ENCODE measurements at regions not wholly inside any gene's neighbourhood (a gene's known extent, or its start where the extent isn't known, plus 50 kb on each side); places are given as distances from the start of the nearest gene placed in this dataset.

DNA sequence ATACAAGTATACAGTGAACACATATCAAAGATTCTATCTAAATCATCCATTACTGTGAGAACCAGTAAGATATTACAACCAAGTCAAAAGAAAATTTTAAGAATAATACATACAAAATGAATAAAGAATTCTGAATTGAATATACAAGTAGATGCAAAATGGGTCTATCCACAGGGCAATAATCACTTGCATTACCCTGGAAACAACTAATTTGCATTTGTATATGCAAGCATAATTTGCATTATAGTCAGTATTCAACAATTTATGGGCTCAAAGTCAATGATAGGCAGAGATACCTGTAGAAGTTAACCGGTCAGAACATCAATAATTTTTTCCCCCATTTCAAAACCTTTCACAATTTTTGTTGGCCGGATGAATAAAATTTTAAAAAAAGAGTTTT is 512.2 kb upstream of the ALCAM start (continued):
- TF ChIP-seq MTA2 (IDR thresholded peaks at IDR 0.05; ENCODE audit: low read depth) = no peak

- ChIA-PET SMC1A (ENCODE audit: uncharacterized antibody, unreplicated experiment) (interaction anchor here (1.1 kb wide), 1 partner anchor 38 kb away, joined by 3 read pairs; no protein-coding TSS in a partner anchor), POLR2A (no interaction called here), RAD21 (ENCODE audit: unreplicated experiment) (no interaction called here), CTCF (interaction anchor here (0.6 kb wide), 1 partner anchor 763 kb away, joined by 4 read pairs; no protein-coding TSS in a partner anchor)
- no peak for DNase-seq (ENCODE audit: low read depth, low spot score)
- H3K9ac ChIP-seq (ENCODE audit: control insufficient read depth, insufficient read depth, low read length) = no peak overlapping the region
- WGBS (ENCODE audit: insufficient coverage, insufficient replicate concordance, low lambda C conversion rate, missing lambda C conversion rate) = 38% methylated on average over 2 of the region's 2 CpGs
- H3K79me2 ChIP-seq (ENCODE audit: control insufficient read depth, insufficient read depth, low read length) = no peaks in the 10 kb centered on the region
- H3K27me3 ChIP-seq (replicated peaks in 1 of 2; ENCODE audit: control insufficient read depth in 2 of 2, insufficient read depth in 2 of 2, low read length in 1 of 2) = no peaks in the 10 kb centered on the region
- no peak overlapping the region for H3K4me3 ChIP-seq
- no peak for FAIRE-seq
- no peaks in the 10 kb centered on the region for H3K4me1 ChIP-seq (ENCODE audit: control insufficient read depth, insufficient read depth, low read length)
- no peak overlapping the region for H3K4me2 ChIP-seq (ENCODE audit: control insufficient read depth, insufficient read depth)
- H3K36me3 ChIP-seq (ENCODE audit: control insufficient read depth in 2 of 2, insufficient read depth in 2 of 2, low read length in 1 of 2) = no peaks in the 10 kb centered on the region
- no peak for ATAC-seq
- no peak overlapping the region for H2AFZ ChIP-seq (ENCODE audit: control insufficient read depth, low read depth, low read length)
- intact Hi-C loops (cut with micrococcal nuclease; ENCODE audit: unreplicated experiment) (no loop called here), in situ Hi-C loops (cut with MboI) (no loop called here)
- no peaks in the 10 kb centered on the region for H3K9me3 ChIP-seq (replicated peaks; ENCODE audit: control insufficient read depth, insufficient read depth, low read length)
- no TSS peak for BruUV-seq (replicated peaks)
- no peak overlapping the region for H3K27ac ChIP-seq (ENCODE audit: control insufficient read depth, insufficient read depth)
- TF ChIP-seq ZBTB11 (CRISPR knock-in tag; IDR thresholded peaks at IDR 0.05) (no peak), REST (IDR thresholded peaks at IDR 0.05; ENCODE audit: low read depth, low read length) (no peak), SUZ12 (IDR thresholded peaks at IDR 0.05; ENCODE audit: unreplicated experiment) (no peak), ASH2L (IDR thresholded peaks at IDR 0.05; ENCODE audit: borderline replicate concordance, low read depth) (no peak), ZNF274 (IDR thresholded peaks at IDR 0.05; ENCODE audit: insufficient read depth, insufficient read length) (no peak), MAX (IDR thresholded peaks at IDR 0.05; ENCODE audit: low read depth, low read length) (no peak), EGR1 (IDR thresholded peaks at IDR 0.05; ENCODE audit: borderline replicate concordance in 1 of 2, low read depth in 2 of 2, low read length in 2 of 2) (no peak), SREBF2 (IDR thresholded peaks at IDR 0.05; ENCODE audit: low read length) (no peak), BMI1 (IDR thresholded peaks at IDR 0.05; ENCODE audit: borderline replicate concordance) (no peak), RELB (IDR thresholded peaks at IDR 0.05; ENCODE audit: low read depth) (no peak), RCOR1 (conservative IDR thresholded peaks at IDR 0.05; ENCODE audit: low read depth, low read length) (no peak), CHD2 (IDR thresholded peaks at IDR 0.05; ENCODE audit: borderline replicate concordance, low read depth, low read length) (no peak), NFIC (IDR thresholded peaks at IDR 0.05; ENCODE audit: low read depth, low read length) (no peak), NR2C1 (IDR thresholded peaks at IDR 0.05) (no peak)
- H4K20me1 ChIP-seq (ENCODE audit: control insufficient read depth, insufficient read depth) = no peaks in the 10 kb centered on the region
Measured at GRCh38 chr3:104855702-104856101, 511.0 kb upstream of the ALCAM start.
